OCI-LY7 (cell line): ENCODE measurements at regions not wholly inside any gene's neighbourhood (a gene's known extent, or its start where the extent isn't known, plus 50 kb on each side); places are given as distances from the start of the nearest gene placed in this dataset.

Source experiments
- BruUV-seq: library from RNA; stranded (reverse); fragments of 400-500 nt; replicated peaks from 2 replicates; lab custom pipeline; 2021; lab: Mats Ljungman, UMichigan
- CTCF ChIA-PET: fragments of 300-600 bp; sonication (Branson Sonifier 250); formaldehyde crosslinking; loops from one replicate; lab custom pipeline; 2022; ENCODE audit warnings: antibody characterized with exemption; ENCODE audit not compliant: unreplicated experiment; lab: Charles Lee
- POLR2A ChIA-PET: fragments of 300-600 bp; sonication (Branson Sonifier 250); formaldehyde crosslinking; loops from one replicate; lab custom pipeline; 2022; ENCODE audit warnings: antibody characterized with exemption; lab: Charles Lee
- DNase-seq: peaks from one replicate; pipeline ENCODE4 v3.0.0-alpha.2; 2015; ENCODE audit warnings: low spot score
- H2AFZ ChIP-seq: fragments of 200-600 bp; sonication (generic), shearing (Covaris generic); 2 replicates; pipeline ENCODE4 v1.6.1; 2014; ENCODE audit warnings: mild to moderate bottlenecking, antibody characterized with exemption, low read length, moderate library complexity
- H3K27ac ChIP-seq: fragments of 200-600 bp; sonication (generic); 2 replicates; pipeline ENCODE4 v1.5.1; 2014; ENCODE audit warnings: mixed run types, low read depth, mild to moderate bottlenecking, moderate library complexity, low read length, inconsistent platforms; ENCODE audit not compliant: poor library complexity, severe bottlenecking
- H3K36me3 ChIP-seq: fragments of 200-600 bp; sonication (generic); 2 replicates; pipeline ENCODE4 v1.6.1; 2014; ENCODE audit warnings: mild to moderate bottlenecking, antibody characterized with exemption, low read length, moderate library complexity, mixed read lengths; ENCODE audit not compliant: insufficient read depth
- H3K4me1 ChIP-seq: fragments of 200-600 bp; sonication (generic); 2 replicates; pipeline ENCODE4 v1.5.1; 2014; ENCODE audit warnings: mild to moderate bottlenecking, low read length; ENCODE audit not compliant: insufficient read depth, poor library complexity, severe bottlenecking
- H3K4me2 ChIP-seq: fragments of 200-600 bp; sonication (generic); 2 replicates; pipeline ENCODE4 v1.6.1; 2014; ENCODE audit warnings: mild to moderate bottlenecking, low read length
- H3K4me3 ChIP-seq: fragments of 200-600 bp; sonication (generic); 2 replicates; pipeline ENCODE4 v1.5.1; 2014; ENCODE audit warnings: mild to moderate bottlenecking, low read depth, low read length; ENCODE audit not compliant: poor library complexity, severe bottlenecking
- H3K79me2 ChIP-seq: fragments of 200-600 bp; sonication (generic); 2 replicates; pipeline ENCODE4 v1.6.1; 2016; ENCODE audit warnings: low read depth, mild to moderate bottlenecking, low read length, moderate library complexity, mixed read lengths; ENCODE audit not compliant: insufficient read depth
- H3K9me2 ChIP-seq: fragments of 200-600 bp; sonication (generic); 2 replicates; pipeline ENCODE4 v1.6.1; 2016; ENCODE audit warnings: mild to moderate bottlenecking, low read length, mixed read lengths; ENCODE audit not compliant: insufficient read depth
- H3K9me3 ChIP-seq: fragments of 200-600 bp; sonication (generic); 2 replicates; pipeline ENCODE4 v1.6.1; 2014; ENCODE audit warnings: mild to moderate bottlenecking, mixed run types, low read length, mixed read lengths
- H4K20me1 ChIP-seq: fragments of 200-600 bp; sonication (generic); 2 replicates; pipeline ENCODE4 v1.6.1; 2014; ENCODE audit warnings: mild to moderate bottlenecking, antibody characterized with exemption, low read length, moderate library complexity, mixed read lengths; ENCODE audit not compliant: insufficient read depth
- CTCF ChIP-seq: fragments of 200-600 bp; sonication (generic); conservative IDR thresholded peaks from 2 replicates; pipeline ENCODE4 v1.5.1; 2014; ENCODE audit warnings: mild to moderate bottlenecking, antibody characterized with exemption, low read length, moderate library complexity, mixed read lengths
- EZH2phosphoT487 ChIP-seq: fragments of 200-600 bp; sonication (generic); IDR thresholded peaks from 2 replicates; pipeline ENCODE4 v1.6.1; 2018; ENCODE audit warnings: low read depth, borderline replicate concordance, mild to moderate bottlenecking, mixed run types, antibody characterized with exemption, low read length, moderate library complexity, mixed read lengths
- intact Hi-C: fragments of 100-400 bp; cut with micrococcal nuclease; formaldehyde crosslinking; loops from one replicate; pipeline ENCODE4 v1.10.0; 2022; ENCODE audit not compliant: unreplicated experiment

GRCh38 chr13:65074248-65074647, 2155.9 kb downstream of the PCDH9 start:
- Histone ChIP-seq H3K9me3 (no peaks in the 10 kb centered on the region), H3K9me2 (no peaks in the 10 kb centered on the region), H3K79me2 (no peaks in the 10 kb centered on the region), H2AFZ (no peak overlapping the region), H3K27ac (no peak overlapping the region), H4K20me1 (no peaks in the 10 kb centered on the region), H3K4me1 (no peaks in the 10 kb centered on the region), H3K4me2 (no peak overlapping the region), H3K4me3 (no peak overlapping the region), H3K36me3 (no peaks in the 10 kb centered on the region)
- intact Hi-C loops: no loop called here
- POLR2A ChIA-PET: interaction anchor here (0.8 kb wide), 1 partner anchor 14 kb away, joined by 3 read pairs; no protein-coding TSS in a partner anchor
- no TSS peak for BruUV-seq
- DNase-seq: no peak
- CTCF ChIA-PET: no interaction called here
- TF ChIP-seq CTCF (no peak), EZH2phosphoT487 (no peak)

DNA sequence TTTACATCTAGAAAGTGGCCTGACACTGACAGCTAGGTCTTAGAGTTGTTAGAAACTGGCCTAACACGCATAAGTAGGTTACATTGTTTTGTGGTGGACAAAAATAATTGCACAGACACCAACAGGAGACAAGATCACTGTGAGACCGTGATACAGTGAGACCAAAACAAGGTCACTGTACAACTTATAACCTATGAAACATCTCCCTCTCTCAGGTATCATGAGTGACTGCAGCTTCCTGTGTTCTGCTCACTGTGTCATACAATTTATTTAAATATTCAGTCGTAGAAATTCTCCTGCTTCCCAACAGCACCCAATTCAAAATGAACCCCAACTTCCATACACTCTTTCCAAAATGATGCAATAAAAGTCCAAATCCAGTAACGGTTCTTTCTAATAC, 2165.2 kb downstream of the PCDH9 start:
- H3K27ac ChIP-seq: no peak overlapping the region
- ChIA-PET CTCF (no interaction called here), POLR2A (no interaction called here)
- no peak for DNase-seq
- no peaks in the 10 kb centered on the region for H3K79me2 ChIP-seq
- no peaks in the 10 kb centered on the region for H3K36me3 ChIP-seq
- no peaks in the 10 kb centered on the region for H3K4me1 ChIP-seq
- no peak overlapping the region for H2AFZ ChIP-seq
- no peak overlapping the region for H3K4me2 ChIP-seq
- intact Hi-C loops: no loop called here
- TF ChIP-seq EZH2phosphoT487 (no peak), CTCF (no peak)
- no TSS peak for BruUV-seq
- H3K9me3 ChIP-seq: no peaks in the 10 kb centered on the region
- no peaks in the 10 kb centered on the region for H4K20me1 ChIP-seq
- H3K4me3 ChIP-seq: no peak overlapping the region
- no peaks in the 10 kb centered on the region for H3K9me2 ChIP-seq

GRCh38 chr13:65063753-65064152, 2166.4 kb downstream of the PCDH9 start:
- Histone ChIP-seq H3K9me2 (no peaks in the 10 kb centered on the region), H3K4me2 (no peak overlapping the region), H3K27ac (no peak overlapping the region), H3K36me3 (no peaks in the 10 kb centered on the region), H3K4me1 (no peaks in the 10 kb centered on the region), H3K79me2 (no peaks in the 10 kb centered on the region), H3K9me3 (no peaks in the 10 kb centered on the region), H4K20me1 (no peaks in the 10 kb centered on the region), H3K4me3 (no peak overlapping the region), H2AFZ (no peak overlapping the region)
- no peak for DNase-seq
- intact Hi-C loops: no loop called here
- ChIA-PET POLR2A (no interaction called here), CTCF (no interaction called here)
- no peak for TF ChIP-seq EZH2phosphoT487
- TF ChIP-seq CTCF: no peak
- no TSS peak for BruUV-seq
